NCI-H146 treated with DMSO at 0.1 percent for 48 hours (cell line): ENCODE measurements at regions not wholly inside any gene's neighbourhood (a gene's known extent, or its start where the extent isn't known, plus 50 kb on each side); places are given as distances from the start of the nearest gene placed in this dataset.

Source experiments
- DNase-seq: peaks from one replicate; lab custom pipeline; 2025; ENCODE audit not compliant: unreplicated experiment; lab: John Stamatoyannopoulos, UW

GRCh38 chr12:42809226-42809625 is 219.7 kb upstream of the PRICKLE1 start:
- DNase-seq, result no peak

GRCh38 chr12:42807766-42808165 is 218.2 kb upstream of the PRICKLE1 start:
- no peak for DNase-seq

- DNase-seq, result no peak
Measured at GRCh38 chr12:42807251-42807650, 217.7 kb upstream of the PRICKLE1 start.

- DNase-seq, result no peak
Measured at GRCh38 chr12:42804928-42805327, 215.4 kb upstream of the PRICKLE1 start.

GRCh38 chr12:42802785-42803189 is 213.2 kb upstream of the PRICKLE1 start:
- DNase-seq, result no peak

- no peak for DNase-seq
Measured at GRCh38 chr12:42801271-42801670, 211.7 kb upstream of the PRICKLE1 start.

GRCh38 chr12:42799966-42800365 is 210.4 kb upstream of the PRICKLE1 start:
- DNase-seq, result no peak

- DNase-seq, result no peak
Measured at GRCh38 chr12:42798811-42799438, 209.4 kb upstream of the PRICKLE1 start.

- no peak for DNase-seq
Measured at GRCh38 chr12:42794806-42795205, 205.3 kb upstream of the PRICKLE1 start.

- no peak for DNase-seq
Measured at GRCh38 chr12:42793166-42793565, 203.6 kb upstream of the PRICKLE1 start.

- DNase-seq, result no peak
Measured at GRCh38 chr12:42792265-42792664, 202.7 kb upstream of the PRICKLE1 start.

GRCh38 chr12:42791399-42791798 is 201.9 kb upstream of the PRICKLE1 start:
- DNase-seq, result no peak

GRCh38 chr12:42790761-42791151 is 201.2 kb upstream of the PRICKLE1 start:
- no peak for DNase-seq

- DNase-seq, result no peak
Measured at GRCh38 chr12:42789808-42790760, 200.5 kb upstream of the PRICKLE1 start.

- no peak for DNase-seq
Measured at GRCh38 chr12:42786400-42787148, 197.0 kb upstream of the PRICKLE1 start.

- DNase-seq, result no peak
Measured at GRCh38 chr12:42785944-42786343, 196.4 kb upstream of the PRICKLE1 start.

- no peak for DNase-seq
Measured at GRCh38 chr12:42780671-42781070, 191.1 kb upstream of the PRICKLE1 start.

GRCh38 chr12:42779186-42779859 is 189.8 kb upstream of the PRICKLE1 start:
- DNase-seq, result no peak

GRCh38 chr12:42776396-42776795 is 186.8 kb upstream of the PRICKLE1 start:
- DNase-seq, result no peak

- no peak for DNase-seq
Measured at GRCh38 chr12:42774238-42774637, 184.7 kb upstream of the PRICKLE1 start.

- DNase-seq, result no peak
Measured at GRCh38 chr12:42770261-42770660, 180.7 kb upstream of the PRICKLE1 start.
